H1 (cell line): ENCODE measurements at regions not wholly inside any gene's neighbourhood (a gene's known extent, or its start where the extent isn't known, plus 50 kb on each side); places are given as distances from the start of the nearest gene placed in this dataset.

Source experiments
- CTCF ChIA-PET: fragments of 300-600 bp; sonication (Branson Sonifier 250); formaldehyde crosslinking; loops from one replicate; lab custom pipeline; 2021; ENCODE audit not compliant: partially characterized antibody; lab: Charles Lee
- POLR2A ChIA-PET: fragments of 300-600 bp; sonication (Branson Sonifier 250); formaldehyde crosslinking; loops from one replicate; lab custom pipeline; 2021; ENCODE audit warnings: inconsistent platforms; ENCODE audit not compliant: partially characterized antibody; lab: Charles Lee
- DNase-seq, 2 experiments: peaks; one replicate each; pipeline versions ENCODE4 v3.0.0 to v3.0.0-alpha.2; 2010 to 2022; ENCODE audit warnings: low spot score in 2 of 2, low read depth in 1 of 2, mixed read lengths in 1 of 2
- FAIRE-seq: peaks from 2 replicates; lab custom pipeline; 2011; peaks lifted over from hg19 to GRCh38; lab: Jason Lieb, UNC
- H2AFZ ChIP-seq: 2 replicates; pipeline ENCODE4 v1.8.1; 2012; ENCODE audit warnings: low read length, inconsistent platforms
- H2AK5ac ChIP-seq: 2 replicates; pipeline ENCODE4 v1.6.1; 2013; ENCODE audit warnings: low read depth, low read length
- H2BK120ac ChIP-seq: replicated peaks from 2 replicates; pipeline ENCODE3; 2013; ENCODE audit warnings: low read depth, low read length, inconsistent platforms
- H2BK12ac ChIP-seq: 2 replicates; pipeline ENCODE4 v1.6.1; 2013; ENCODE audit warnings: low read depth, low read length
- H2BK15ac ChIP-seq: 2 replicates; pipeline ENCODE4 v1.6.1; 2013; ENCODE audit warnings: low read length
- H2BK20ac ChIP-seq: 2 replicates; pipeline ENCODE4 v1.6.1; 2013; ENCODE audit warnings: low read length
- H2BK5ac ChIP-seq: 2 replicates; pipeline ENCODE4 v1.6.1; 2013; ENCODE audit warnings: low read depth, low read length
- H3K14ac ChIP-seq: 2 replicates; pipeline ENCODE4 v1.6.1; 2013; ENCODE audit warnings: inconsistent platforms; ENCODE audit not compliant: insufficient read length
- H3K18ac ChIP-seq: 2 replicates; pipeline ENCODE4 v1.6.1; 2013; ENCODE audit warnings: low read length; ENCODE audit errors: extremely low read depth
- H3K23ac ChIP-seq: 2 replicates; pipeline ENCODE4 v1.6.1; 2013; ENCODE audit warnings: inconsistent platforms; ENCODE audit not compliant: insufficient read length
- H3K23me2 ChIP-seq: 2 replicates; pipeline ENCODE4 v1.6.1; 2013; ENCODE audit warnings: low read depth, low read length
- H3K27ac ChIP-seq: 2 replicates; pipeline ENCODE4 v1.6.1; 2011; ENCODE audit warnings: low read depth, low read length, inconsistent platforms
- H3K27me3 ChIP-seq, 4 experiments: replicated peaks in 1 of 4; 1 replicate in 1 of 4; 2 replicates in 3 of 4; pipeline versions ENCODE4 v1.6.1 to v1.8.1; 2011 to 2013; ENCODE audit warnings: low read length in 3 of 4, mild to moderate bottlenecking in 3 of 4, inconsistent platforms in 2 of 4, mixed read lengths in 2 of 4, moderate library complexity in 1 of 4; ENCODE audit not compliant: control insufficient read depth in 3 of 4, insufficient read depth in 3 of 4; ENCODE audit errors: extremely low read depth in 1 of 4
- H3K36me3 ChIP-seq, 4 experiments: 2 replicates each; pipeline versions ENCODE4 v1.6.1 to v1.8.1; 2011 to 2013; ENCODE audit warnings: mild to moderate bottlenecking in 4 of 4, low read length in 3 of 4, moderate library complexity in 2 of 4, control low read depth in 1 of 4, inconsistent platforms in 1 of 4; ENCODE audit not compliant: insufficient read depth in 4 of 4, control insufficient read depth in 2 of 4
- H3K4ac ChIP-seq: replicated peaks from 2 replicates; pipeline ENCODE3; 2013; ENCODE audit warnings: low read length, low read depth, mixed read lengths, inconsistent platforms; ENCODE audit not compliant: insufficient read length
- H3K4me1 ChIP-seq, 4 experiments: replicated peaks in 1 of 4; 1 replicate in 1 of 4; 2 replicates in 3 of 4; pipeline versions ENCODE4 v1.6.1 to v1.8.1; 2011 to 2013; ENCODE audit warnings: low read length in 3 of 4, inconsistent platforms in 2 of 4, mixed read lengths in 1 of 4; ENCODE audit not compliant: insufficient read depth in 4 of 4, control insufficient read depth in 3 of 4
- H3K4me2 ChIP-seq, 2 experiments: 2 replicates each; pipeline versions ENCODE4 v1.6.1 to v1.8.1; 2011 to 2013; ENCODE audit warnings: low read depth in 2 of 2, low read length in 2 of 2, control low read depth in 1 of 2, inconsistent platforms in 1 of 2, mild to moderate bottlenecking in 1 of 2; ENCODE audit not compliant: insufficient read depth in 1 of 2
- H3K4me3 ChIP-seq, 4 experiments: fragments of 200-600, 300-600 bp in 1 of 4; sonication (generic), shearing (Covaris generic), sonication (Bioruptor Twin) in 1 of 4; 2 replicates each; pipeline versions ENCODE4 v1.5.1 to v1.8.1; 2011 to 2016; ENCODE audit warnings: low read length in 4 of 4, low read depth in 3 of 4, control low read depth in 2 of 4, inconsistent platforms in 2 of 4, mild to moderate bottlenecking in 2 of 4, mixed read lengths in 1 of 4, moderate library complexity in 1 of 4; ENCODE audit not compliant: insufficient read depth in 2 of 4; ENCODE audit errors: extremely low read depth in 1 of 4
- H3K56ac ChIP-seq: replicated peaks from 2 replicates; pipeline ENCODE3; 2013; ENCODE audit warnings: low read depth, mild to moderate bottlenecking, mixed read lengths, low read length, inconsistent platforms; ENCODE audit not compliant: insufficient read length
- H3K79me1 ChIP-seq: 2 replicates; pipeline ENCODE4 v1.6.1; 2013; ENCODE audit warnings: low read depth, low read length, control low read depth
- H3K79me2 ChIP-seq, 2 experiments: 2 replicates each; pipeline versions ENCODE4 v1.6.1 to v1.8.1; 2012 to 2013; ENCODE audit warnings: low read length in 2 of 2, mild to moderate bottlenecking in 2 of 2, inconsistent platforms in 1 of 2; ENCODE audit not compliant: insufficient read depth in 2 of 2, control insufficient read depth in 1 of 2
- H3K9ac ChIP-seq, 4 experiments: replicated peaks in 1 of 4; 1 replicate in 1 of 4; 2 replicates in 3 of 4; pipeline versions ENCODE4 v1.6.1 to v1.8.1; 2011 to 2013; ENCODE audit warnings: low read depth in 3 of 4, low read length in 3 of 4, control low read depth in 2 of 4, mild to moderate bottlenecking in 2 of 4, moderate library complexity in 2 of 4, inconsistent platforms in 1 of 4; ENCODE audit errors: extremely low read depth in 1 of 4
- H3K9me3 ChIP-seq, 2 experiments: 2 replicates each; pipeline versions ENCODE4 v1.6.1 to v1.8.1; 2012 to 2013; ENCODE audit warnings: mild to moderate bottlenecking in 2 of 2, moderate library complexity in 2 of 2, control low read depth in 1 of 2, inconsistent platforms in 1 of 2, low read depth in 1 of 2, low read length in 1 of 2, mixed read lengths in 1 of 2; ENCODE audit not compliant: insufficient read depth in 2 of 2
- H4K20me1 ChIP-seq, 2 experiments: replicated peaks in 1 of 2; 2 replicates each; pipeline versions ENCODE3 to v1.8.1; 2011 to 2013; ENCODE audit warnings: inconsistent platforms in 2 of 2, low read length in 2 of 2, mild to moderate bottlenecking in 1 of 2; ENCODE audit not compliant: insufficient read depth in 2 of 2, control insufficient read depth in 1 of 2
- H4K5ac ChIP-seq: 2 replicates; pipeline ENCODE4 v1.6.1; 2013; ENCODE audit warnings: low read length, low read depth, mixed read lengths, inconsistent platforms; ENCODE audit not compliant: insufficient read length
- H4K8ac ChIP-seq: 2 replicates; pipeline ENCODE4 v1.8.0; 2013; ENCODE audit warnings: mild to moderate bottlenecking, moderate library complexity, low read length, inconsistent platforms; ENCODE audit not compliant: insufficient read depth; ENCODE audit errors: extremely low read depth
- H4K91ac ChIP-seq: replicated peaks from 2 replicates; pipeline ENCODE3; 2013; ENCODE audit warnings: low read length, mixed read lengths, inconsistent platforms; ENCODE audit not compliant: insufficient read length
- BRCA1 ChIP-seq: IDR thresholded peaks from 2 replicates; pipeline ENCODE4 v1.6.1; 2012; ENCODE audit warnings: low read depth, low read length, improper control_type of control experiment
- CBX5 ChIP-seq: fragments of 300-800, 300-1000 bp; sonication (generic); IDR thresholded peaks from 2 replicates; pipeline ENCODE4 v1.7.1; 2016; ENCODE audit warnings: antibody characterized with exemption, low read length, low read depth
- SRF ChIP-seq: IDR thresholded peaks from 2 replicates; pipeline ENCODE4 v1.6.1; 2011; ENCODE audit warnings: mild to moderate bottlenecking, low read depth, low read length, moderate library complexity
- WGBS, 2 experiments: shearing (Covaris generic) in 1 of 2; methylation state at CpG; one replicate each; pipeline versions ENCODE4 v1.1.6 to v1.1.7; 2013 to 2015; ENCODE audit warnings: low lambda C conversion rate in 2 of 2, mixed read lengths in 2 of 2, inconsistent platforms in 1 of 2, low coverage in 1 of 2, missing lambda C conversion rate in 1 of 2; ENCODE audit not compliant: insufficient replicate concordance in 2 of 2, insufficient coverage in 1 of 2, insufficient read length in 1 of 2; ENCODE audit errors: extremely low coverage in 1 of 2, missing lambda C conversion rate in 1 of 2; 5-methylcytosine and 5-hydroxymethylcytosine counted together

GRCh38 chr6:139572001-139572400 is 197.6 kb upstream of the CITED2 start:
- H2BK12ac ChIP-seq = no peak overlapping the region
- ChIA-PET CTCF (no interaction called here), POLR2A (no interaction called here)
- H3K79me2 ChIP-seq = no peaks in the 10 kb centered on the region
- H4K20me1 ChIP-seq = no peaks in the 10 kb centered on the region
- H3K23me2 ChIP-seq = no peaks in the 10 kb centered on the region
- H2BK15ac ChIP-seq = no peak overlapping the region
- H2BK5ac ChIP-seq = no peak overlapping the region
- no peak overlapping the region for H3K23ac ChIP-seq
- H3K27ac ChIP-seq = no peak overlapping the region
- H2AK5ac ChIP-seq = no peak overlapping the region
- 96% methylated on average over 1 of the region's 1 CpG; no CpG with 5 or more reads in 1 of the 2 experiments for WGBS, 2 experiments
- no peak overlapping the region for H2BK20ac ChIP-seq
- no peak overlapping the region for H3K56ac ChIP-seq
- H4K91ac ChIP-seq = no peak overlapping the region
- no peaks in the 10 kb centered on the region for H3K79me1 ChIP-seq
- H3K27me3 ChIP-seq = no peaks in the 10 kb centered on the region
- DNase-seq = no peak
- no peak overlapping the region for H4K5ac ChIP-seq
- H3K14ac ChIP-seq = no peak overlapping the region
- no peaks in the 10 kb centered on the region for H3K4me1 ChIP-seq
- H3K9ac ChIP-seq = no peak overlapping the region
- no peak for TF ChIP-seq CBX5
- TF ChIP-seq BRCA1 = no peak
- no peak for TF ChIP-seq SRF
- no peak overlapping the region for H2AFZ ChIP-seq
- no peak overlapping the region for H4K8ac ChIP-seq
- H3K4me3 ChIP-seq = no peak overlapping the region
- H3K9me3 ChIP-seq = no peaks in the 10 kb centered on the region
- H3K36me3 ChIP-seq = no peaks in the 10 kb centered on the region
- no peak overlapping the region for H3K4ac ChIP-seq
- H2BK120ac ChIP-seq = no peak overlapping the region
- FAIRE-seq = no peak
- no peak overlapping the region for H3K4me2 ChIP-seq
- no peak overlapping the region for H3K18ac ChIP-seq
